A549 (cell line): ENCODE measurements at regions not wholly inside any gene's neighbourhood (a gene's known extent, or its start where the extent isn't known, plus 50 kb on each side); places are given as distances from the start of the nearest gene placed in this dataset.

Experiments
- ATAC-seq, 2 experiments: fragments of 200-7000 bp in 1 of 2; fragments of >200 bp in 1 of 2; cut with Nextera tagmentation in 1 of 2; cut with Tn5 transposase in 1 of 2; 3 replicates each; pipeline versions ENCODE4 v1.8.0 to v1.9.1; 2018 to 2020; ENCODE audit warnings: mild to moderate bottlenecking in 1 of 2, moderate library complexity in 1 of 2
- CTCF ChIA-PET: fragments of 300-600 bp; sonication (Branson Sonifier 250); formaldehyde crosslinking; extraction: SDS; loops from one replicate; lab custom pipeline; 2021; ENCODE audit warnings: antibody characterized with exemption, inconsistent platforms; lab: Yijun Ruan, JAX
- POLR2A ChIA-PET: fragments of 350-600 bp; formaldehyde crosslinking; extraction: SDS; loops from one replicate; lab custom pipeline; 2021; ENCODE audit warnings: antibody characterized with exemption, inconsistent platforms; lab: Yijun Ruan, JAX
- DNase-seq, 2 experiments: peaks; one replicate each; pipeline versions ENCODE4 v3.0.0 to v3.0.0-alpha.2; 2011 to 2016; ENCODE audit warnings: low read depth in 1 of 2, low spot score in 1 of 2
- FAIRE-seq: peaks from 2 replicates; lab custom pipeline; 2011; peaks lifted over from hg19 to GRCh38; lab: Jason Lieb, UNC
- H3K27ac ChIP-seq, 2 experiments: fragments of >200 bp; sonication (Bioruptor Twin); formaldehyde crosslinking; 3 replicates each; pipeline ENCODE4 v1.5.1; 2016 to 2017
- H3K4me1 ChIP-seq: fragments of >200 bp; sonication (Bioruptor Twin); formaldehyde crosslinking; 3 replicates; pipeline ENCODE4 v1.6.1; 2016
- H3K4me2 ChIP-seq: fragments of >200 bp; sonication (Bioruptor Twin); formaldehyde crosslinking; 3 replicates; pipeline ENCODE4 v1.6.1; 2016
- H3K4me3 ChIP-seq: fragments of >200 bp; sonication (Bioruptor Twin); formaldehyde crosslinking; 3 replicates; pipeline ENCODE4 v1.5.1; 2016
- H3K9me3 ChIP-seq: fragments of >200 bp; sonication (Bioruptor Twin); formaldehyde crosslinking; 3 replicates; pipeline ENCODE4 v1.6.1; 2016
- BHLHE40 ChIP-seq: IDR thresholded peaks from 2 replicates; pipeline ENCODE4 v1.6.1; 2012; ENCODE audit warnings: low read depth, low read length, inconsistent platforms
- CEBPB ChIP-seq, 2 experiments: fragments of >200 bp in 1 of 2; sonication (Bioruptor Twin) in 1 of 2; formaldehyde crosslinking in 1 of 2; IDR thresholded peaks; 2 replicates each; pipeline ENCODE4 v1.6.1; 2012 to 2016
- CHD4 ChIP-seq: fragments of 200-600 bp; sonication (generic); IDR thresholded peaks from 2 replicates; pipeline ENCODE4 v1.6.1; 2016; ENCODE audit warnings: antibody characterized with exemption, mild to moderate bottlenecking, borderline replicate concordance
- EHF ChIP-seq: fragments of 250-450 bp; sonication (Bioruptor Pico); IDR thresholded peaks from 2 replicates; pipeline ENCODE4 v1.5.0; 2020; ENCODE audit warnings: mild to moderate bottlenecking
- GATA3 ChIP-seq: IDR thresholded peaks from 2 replicates; pipeline ENCODE4 v1.6.1; 2012; ENCODE audit warnings: borderline replicate concordance
- HDAC2 ChIP-seq: fragments of 200-600 bp; sonication (generic); IDR thresholded peaks from 2 replicates; pipeline ENCODE4 v1.6.1; 2016
- HEYL ChIP-seq: fragments of 250-450 bp; sonication (Bioruptor Pico); IDR thresholded peaks from 2 replicates; pipeline ENCODE4 v1.8.0; 2021; ENCODE audit warnings: mild to moderate bottlenecking, moderate library complexity
- HOXB13 ChIP-seq: fragments of 250-450 bp; sonication (Bioruptor Pico); IDR thresholded peaks from 2 replicates; pipeline ENCODE4 v1.5.0; 2020; ENCODE audit warnings: low read depth, mild to moderate bottlenecking, moderate library complexity
- HOXB5 ChIP-seq: fragments of 250-450 bp; sonication (Bioruptor Pico); IDR thresholded peaks from 2 replicates; pipeline ENCODE4 v1.5.0; 2020; ENCODE audit warnings: mild to moderate bottlenecking, moderate library complexity
- JUN ChIP-seq, 2 experiments: fragments of >200 bp; sonication (Bioruptor Twin); formaldehyde crosslinking; IDR thresholded peaks; 2 replicates in 1 of 2; 3 replicates in 1 of 2; pipeline ENCODE4 v1.6.1; 2016 to 2017
- JUNB ChIP-seq: fragments of >200 bp; sonication (Bioruptor Twin); formaldehyde crosslinking; IDR thresholded peaks from 2 replicates; pipeline ENCODE4 v1.6.1; 2016
- NPAS2 ChIP-seq: fragments of 250-450 bp; sonication (Bioruptor Pico); IDR thresholded peaks from 2 replicates; pipeline ENCODE4 v1.8.0; 2022; ENCODE audit warnings: mild to moderate bottlenecking, moderate library complexity, borderline replicate concordance
- POLR2A ChIP-seq: IDR thresholded peaks from 2 replicates; pipeline ENCODE4 v1.6.1; 2012; ENCODE audit warnings: mild to moderate bottlenecking, low read length
- POLR2AphosphoS2 ChIP-seq: conservative IDR thresholded peaks from 2 replicates; pipeline ENCODE4 v1.6.1; 2012; ENCODE audit warnings: low read length, improper control_type of control experiment, inconsistent platforms
- RARB ChIP-seq: fragments of 250-450 bp; sonication (Bioruptor Pico); IDR thresholded peaks from 2 replicates; pipeline ENCODE4 v1.8.0; 2021; ENCODE audit warnings: mild to moderate bottlenecking, moderate library complexity
- RCOR1 ChIP-seq: fragments of 150-350 bp; IDR thresholded peaks from 2 replicates; pipeline ENCODE4 v1.6.1; 2014; ENCODE audit warnings: antibody characterized with exemption, low read length, low read depth
- REST ChIP-seq: fragments of 200-600 bp; sonication (generic); IDR thresholded peaks from 2 replicates; pipeline ENCODE4 v1.6.1; 2016; ENCODE audit warnings: antibody characterized with exemption, mild to moderate bottlenecking, moderate library complexity
- RNF2 ChIP-seq: fragments of 200-600 bp; sonication (generic); IDR thresholded peaks from 2 replicates; pipeline ENCODE4 v1.6.1; 2016; ENCODE audit warnings: low read depth, mild to moderate bottlenecking, antibody characterized with exemption, moderate library complexity, borderline replicate concordance
- SMC3 ChIP-seq: fragments of >200 bp; sonication (Bioruptor Twin); formaldehyde crosslinking; IDR thresholded peaks from 3 replicates; pipeline ENCODE4 v1.6.1; 2018; ENCODE audit warnings: inconsistent platforms
- WGBS: methylation state at CpG from one replicate; pipeline ENCODE4 v1.1.6; 2017; ENCODE audit errors: missing lambda C conversion rate; 5-methylcytosine and 5-hydroxymethylcytosine counted together
- TF ChIP-seq, protein P1 (sequence below): fragments of >200 bp; sonication (Bioruptor Twin); formaldehyde crosslinking; IDR thresholded peaks from 3 replicates; pipeline ENCODE4 v1.5.1; 2016
- TF ChIP-seq, protein P2 (sequence below): IDR thresholded peaks from 2 replicates; pipeline ENCODE4 v1.6.1; 2012; ENCODE audit warnings: low read depth, borderline replicate concordance
- TF ChIP-seq, protein P3 (sequence below): fragments of 250-450 bp; sonication (Bioruptor Pico); IDR thresholded peaks from 2 replicates; pipeline ENCODE4 v1.5.0; 2020; ENCODE audit warnings: low read depth, mild to moderate bottlenecking, moderate library complexity

GRCh38 chr5:2270467-2270866 lies 387.7 kb upstream of the IRX4 start (continued):
- TF ChIP-seq, protein P1, sequence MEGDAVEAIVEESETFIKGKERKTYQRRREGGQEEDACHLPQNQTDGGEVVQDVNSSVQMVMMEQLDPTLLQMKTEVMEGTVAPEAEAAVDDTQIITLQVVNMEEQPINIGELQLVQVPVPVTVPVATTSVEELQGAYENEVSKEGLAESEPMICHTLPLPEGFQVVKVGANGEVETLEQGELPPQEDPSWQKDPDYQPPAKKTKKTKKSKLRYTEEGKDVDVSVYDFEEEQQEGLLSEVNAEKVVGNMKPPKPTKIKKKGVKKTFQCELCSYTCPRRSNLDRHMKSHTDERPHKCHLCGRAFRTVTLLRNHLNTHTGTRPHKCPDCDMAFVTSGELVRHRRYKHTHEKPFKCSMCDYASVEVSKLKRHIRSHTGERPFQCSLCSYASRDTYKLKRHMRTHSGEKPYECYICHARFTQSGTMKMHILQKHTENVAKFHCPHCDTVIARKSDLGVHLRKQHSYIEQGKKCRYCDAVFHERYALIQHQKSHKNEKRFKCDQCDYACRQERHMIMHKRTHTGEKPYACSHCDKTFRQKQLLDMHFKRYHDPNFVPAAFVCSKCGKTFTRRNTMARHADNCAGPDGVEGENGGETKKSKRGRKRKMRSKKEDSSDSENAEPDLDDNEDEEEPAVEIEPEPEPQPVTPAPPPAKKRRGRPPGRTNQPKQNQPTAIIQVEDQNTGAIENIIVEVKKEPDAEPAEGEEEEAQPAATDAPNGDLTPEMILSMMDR: no peak
- TF ChIP-seq REST (no peak), HEYL (no peak)
- TF ChIP-seq, all 56 proteins: peak for 0

GRCh38 chr5:2269656-2270055 lies 386.9 kb upstream of the IRX4 start:
- H3K4me3 ChIP-seq: no peak overlapping the region
- no peak overlapping the region for H3K4me2 ChIP-seq
- no peak overlapping the region for H3K27ac ChIP-seq
- FAIRE-seq: no peak
- ChIA-PET CTCF (no interaction called here), POLR2A (no interaction called here)
- 0% methylated on average over 5 of the region's 5 CpGs for WGBS
- no peak for TF ChIP-seq POLR2AphosphoS2
- TF ChIP-seq RNF2: no peak
- TF ChIP-seq NPAS2 (CRISPR knock-in tag): no peak
- TF ChIP-seq REST: no peak
- no peak for TF ChIP-seq JUN (IDR thresholded peaks at IDR 0.05)
- TF ChIP-seq RARB (CRISPR knock-in tag): no peak
- TF ChIP-seq CHD4: no peak
- no peak for TF ChIP-seq EHF
- no peak for DNase-seq
- no peaks in the 10 kb centered on the region for H3K9me3 ChIP-seq
- no peak for ATAC-seq
- H3K4me1 ChIP-seq: no peaks in the 10 kb centered on the region

DNA sequence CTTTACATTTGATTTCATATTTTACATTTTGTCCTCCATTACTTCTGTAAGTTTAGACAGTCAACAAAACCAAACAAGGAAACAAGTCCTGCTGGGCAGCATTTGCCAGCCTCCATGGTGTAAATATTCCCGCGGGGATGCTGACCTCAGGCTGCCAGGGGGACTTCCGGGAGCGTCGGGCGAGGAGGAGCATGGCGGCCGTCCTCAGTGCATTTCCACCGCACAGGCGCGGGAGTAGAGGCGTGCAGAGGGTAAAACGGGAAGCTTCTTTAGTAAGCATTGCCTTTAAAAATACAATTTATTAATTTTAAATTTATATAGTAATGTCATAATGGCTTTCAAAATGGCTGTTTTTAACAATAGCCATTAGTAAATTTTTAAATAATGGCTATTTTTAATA lies 385.3 kb upstream of the IRX4 start:
- FAIRE-seq (no peak), DNase-seq (no peak), ATAC-seq (no peak)
- no peak overlapping the region for H3K4me2 ChIP-seq
- H3K4me1 ChIP-seq: no peaks in the 10 kb centered on the region
- no peak overlapping the region for H3K4me3 ChIP-seq
- TF ChIP-seq CEBPB (IDR thresholded peaks at IDR 0.05): no peak
- TF ChIP-seq JUNB: no peak
- no peak for TF ChIP-seq HEYL
- TF ChIP-seq HOXB5 (CRISPR knock-in tag): no peak
- TF ChIP-seq EHF: no peak
- TF ChIP-seq, protein P2, sequence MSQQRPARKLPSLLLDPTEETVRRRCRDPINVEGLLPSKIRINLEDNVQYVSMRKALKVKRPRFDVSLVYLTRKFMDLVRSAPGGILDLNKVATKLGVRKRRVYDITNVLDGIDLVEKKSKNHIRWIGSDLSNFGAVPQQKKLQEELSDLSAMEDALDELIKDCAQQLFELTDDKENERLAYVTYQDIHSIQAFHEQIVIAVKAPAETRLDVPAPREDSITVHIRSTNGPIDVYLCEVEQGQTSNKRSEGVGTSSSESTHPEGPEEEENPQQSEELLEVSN: no peak
- TF ChIP-seq GATA3: no peak
- no peak for TF ChIP-seq HDAC2
- TF ChIP-seq CHD4: no peak
- TF ChIP-seq, protein P3, sequence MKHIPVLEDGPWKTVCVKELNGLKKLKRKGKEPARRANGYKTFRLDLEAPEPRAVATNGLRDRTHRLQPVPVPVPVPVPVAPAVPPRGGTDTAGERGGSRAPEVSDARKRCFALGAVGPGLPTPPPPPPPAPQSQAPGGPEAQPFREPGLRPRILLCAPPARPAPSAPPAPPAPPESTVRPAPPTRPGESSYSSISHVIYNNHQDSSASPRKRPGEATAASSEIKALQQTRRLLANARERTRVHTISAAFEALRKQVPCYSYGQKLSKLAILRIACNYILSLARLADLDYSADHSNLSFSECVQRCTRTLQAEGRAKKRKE (CRISPR knock-in tag): no peak
- no peak for TF ChIP-seq SMC3
- no peak for TF ChIP-seq RCOR1
- no peak for TF ChIP-seq POLR2A
- TF ChIP-seq BHLHE40: no peak
- TF ChIP-seq HOXB13 (CRISPR knock-in tag): no peak
- 51% methylated on average over 13 of the region's 13 CpGs for WGBS
- no peaks in the 10 kb centered on the region for H3K9me3 ChIP-seq
- CTCF ChIA-PET: no interaction called here
- H3K27ac ChIP-seq: no peak overlapping the region
- POLR2A ChIA-PET: no interaction called here
